GM12878 (cell line): ENCODE measurements at regions not wholly inside any gene's neighbourhood (a gene's known extent, or its start where the extent isn't known, plus 50 kb on each side); places are given as distances from the start of the nearest gene placed in this dataset.

Experiments used
- ATAC-seq: fragments of 200-7000 bp; cut with Tn5 transposase; 3 replicates; pipeline ENCODE4 v1.9.1; 2020; ENCODE audit warnings: mild to moderate bottlenecking, moderate library complexity
- BruUV-seq: library from RNA; stranded (reverse); fragments of 400-500 nt; replicated peaks from 2 replicates; lab custom pipeline; 2021; lab: Mats Ljungman, UMichigan
- CTCF ChIA-PET: fragments of 300-600 bp; sonication (Branson Sonifier 250); formaldehyde crosslinking; extraction: SDS; loops from one replicate; lab custom pipeline; 2021; ENCODE audit warnings: inconsistent platforms; lab: Yijun Ruan, JAX
- POLR2A ChIA-PET: fragments of 350-600 bp; formaldehyde crosslinking; extraction: SDS; loops from one replicate; lab custom pipeline; 2021; ENCODE audit warnings: inconsistent platforms; lab: Charles Lee
- RAD21 ChIA-PET: fragments of 300-600 bp; sonication (Branson Sonifier 250); formaldehyde crosslinking; loops from one replicate; lab custom pipeline; 2023; ENCODE audit warnings: antibody characterized with exemption; ENCODE audit not compliant: unreplicated experiment; lab: Charles Lee
- SMC1A ChIA-PET: fragments of 300-600 bp; sonication (Branson Sonifier 250); formaldehyde crosslinking; loops from one replicate; lab custom pipeline; 2023; ENCODE audit not compliant: unreplicated experiment, uncharacterized antibody; lab: Charles Lee
- DNase-seq: peaks from one replicate; pipeline ENCODE4 v3.0.0-alpha.2; 2011; ENCODE audit warnings: low read depth, low spot score
- FAIRE-seq: peaks from 3 replicates; lab custom pipeline; 2011; peaks lifted over from hg19 to GRCh38; lab: Jason Lieb, UNC
- H2AFZ ChIP-seq: 2 replicates; pipeline ENCODE4 v1.6.0; 2011; ENCODE audit warnings: low read depth, low read length, control low read depth; ENCODE audit not compliant: control insufficient read depth
- H3K27ac ChIP-seq: 2 replicates; pipeline ENCODE4 v1.5.1; 2011; ENCODE audit warnings: control low read depth; ENCODE audit not compliant: control insufficient read depth, insufficient read depth
- H3K27me3 ChIP-seq, 2 experiments: replicated peaks in 1 of 2; 2 replicates each; pipeline versions ENCODE4 v1.6.0 to v1.6.1; 2011; ENCODE audit warnings: low read length in 1 of 2; ENCODE audit not compliant: control insufficient read depth in 2 of 2, insufficient read depth in 2 of 2
- H3K36me3 ChIP-seq, 2 experiments: 2 replicates each; pipeline ENCODE4 v1.5.1; 2011; ENCODE audit warnings: low read length in 1 of 2; ENCODE audit not compliant: control insufficient read depth in 2 of 2, insufficient read depth in 2 of 2
- H3K4me1 ChIP-seq: 2 replicates; pipeline ENCODE4 v1.6.1; 2011; ENCODE audit warnings: mild to moderate bottlenecking, low read length, moderate library complexity, mixed read lengths; ENCODE audit not compliant: control insufficient read depth, insufficient read depth
- H3K4me2 ChIP-seq: 2 replicates; pipeline ENCODE4 v1.6.0; 2011; ENCODE audit warnings: control low read depth; ENCODE audit not compliant: control insufficient read depth, insufficient read depth
- H3K4me3 ChIP-seq: fragments of 200-600 bp; sonication (generic); 2 replicates; pipeline ENCODE4 v1.5.1; 2016
- H3K79me2 ChIP-seq: 2 replicates; pipeline ENCODE4 v1.6.0; 2011; ENCODE audit warnings: low read length; ENCODE audit not compliant: control insufficient read depth, insufficient read depth
- H3K9ac ChIP-seq: 2 replicates; pipeline ENCODE4 v1.8.0; 2011; ENCODE audit warnings: low read length, control low read depth, mixed read lengths; ENCODE audit not compliant: control insufficient read depth, insufficient read depth
- H3K9me3 ChIP-seq: replicated peaks from 3 replicates; pipeline ENCODE4 v1.5.1; 2011; ENCODE audit warnings: mild to moderate bottlenecking, low read length; ENCODE audit not compliant: control insufficient read depth, insufficient read depth
- H4K20me1 ChIP-seq: 2 replicates; pipeline ENCODE4 v1.6.0; 2011; ENCODE audit not compliant: control insufficient read depth, insufficient read depth
- ATF3 ChIP-seq: IDR thresholded peaks from 2 replicates; pipeline ENCODE4 v1.6.1; 2011; ENCODE audit warnings: low read depth, mild to moderate bottlenecking, low read length, moderate library complexity, borderline replicate concordance; ENCODE audit errors: extremely low read depth
- BCL11A ChIP-seq: IDR thresholded peaks from 2 replicates; pipeline ENCODE4 v1.6.1; 2011; ENCODE audit warnings: low read depth, low read length
- BCLAF1 ChIP-seq: fragments of 450-650 bp; IDR thresholded peaks from 2 replicates; pipeline ENCODE4 v1.6.1; 2017; ENCODE audit warnings: antibody characterized with exemption, mild to moderate bottlenecking, moderate library complexity
- CBFB ChIP-seq: IDR thresholded peaks from 2 replicates; pipeline ENCODE4 v1.6.1; 2016; ENCODE audit warnings: antibody characterized with exemption, low read depth
- FOXK2 ChIP-seq: fragments of 450-650 bp; IDR thresholded peaks from 2 replicates; pipeline ENCODE4 v1.6.1; 2017; ENCODE audit warnings: mild to moderate bottlenecking, moderate library complexity
- KAT2A ChIP-seq: conservative IDR thresholded peaks from 2 replicates; pipeline ENCODE4 v1.6.1; 2011; ENCODE audit warnings: low read depth, low read length; ENCODE audit not compliant: control insufficient read depth
- MTA3 ChIP-seq: IDR thresholded peaks from 2 replicates; pipeline ENCODE4 v1.6.1; 2012; ENCODE audit warnings: low read length, inconsistent platforms, borderline replicate concordance
- PML ChIP-seq: IDR thresholded peaks from 2 replicates; pipeline ENCODE4 v1.6.1; 2012; ENCODE audit warnings: low read length, inconsistent platforms
- RELB ChIP-seq: fragments of 450-650 bp; IDR thresholded peaks from 2 replicates; pipeline ENCODE4 v1.6.1; 2017; ENCODE audit warnings: low read depth, mild to moderate bottlenecking, moderate library complexity
- SREBF2 ChIP-seq: IDR thresholded peaks from 2 replicates; pipeline ENCODE4 v1.6.1; 2012; ENCODE audit warnings: mild to moderate bottlenecking, low read length
- SUPT20H ChIP-seq: IDR thresholded peaks from 2 replicates; pipeline ENCODE4 v1.6.1; 2011; ENCODE audit warnings: low read depth, mild to moderate bottlenecking, low read length, moderate library complexity, borderline replicate concordance; ENCODE audit not compliant: control insufficient read depth
- WGBS: methylation state at CpG from one replicate; pipeline ENCODE4 v1.1.6; 2016; ENCODE audit warnings: low lambda C conversion rate; ENCODE audit not compliant: insufficient replicate concordance, insufficient coverage; ENCODE audit errors: missing lambda C conversion rate; 5-methylcytosine and 5-hydroxymethylcytosine counted together
- in situ Hi-C: fragments of 300-500 bp; cut with MboI; formaldehyde crosslinking; loops from 9 replicates; pipeline ENCODE4 v1.14.3; 2018; ENCODE audit warnings: mixed read lengths
- intact Hi-C: fragments of 100-400 bp; cut with micrococcal nuclease; formaldehyde crosslinking; loops from one replicate; pipeline ENCODE4 v1.14.2; 2022; ENCODE audit not compliant: unreplicated experiment

GRCh38 chr12:97363693-97364092 is 98.9 kb upstream of the RMST start:
- Histone ChIP-seq H3K27ac (no peak overlapping the region), H4K20me1 (no peaks in the 10 kb centered on the region), H3K9me3 (no peaks in the 10 kb centered on the region), H3K27me3 (no peaks in the 10 kb centered on the region; a peak in 1 of 4 replicates), H3K4me3 (no peak overlapping the region), H2AFZ (no peak overlapping the region), H3K4me1 (no peaks in the 10 kb centered on the region), H3K36me3 (no peaks in the 10 kb centered on the region), H3K4me2 (no peak overlapping the region), H3K79me2 (no peaks in the 10 kb centered on the region), H3K9ac (no peak overlapping the region)
- in situ Hi-C loops, result no loop called here
- intact Hi-C loops, result no loop called here
- ChIA-PET CTCF (no interaction called here), RAD21 (no interaction called here), POLR2A (no interaction called here), SMC1A (no interaction called here)
- no peak for ATAC-seq
- no peak for FAIRE-seq
- BruUV-seq, result no TSS peak
- TF ChIP-seq FOXK2, result no peak
- TF ChIP-seq SREBF2, result no peak
- no peak for TF ChIP-seq ATF3
- no peak for TF ChIP-seq PML
- TF ChIP-seq KAT2A, result no peak
- TF ChIP-seq BCL11A, result no peak
- TF ChIP-seq CBFB, result no peak
- no peak for TF ChIP-seq SUPT20H
- TF ChIP-seq BCLAF1, result no peak
- no peak for TF ChIP-seq MTA3
- no peak for TF ChIP-seq RELB
- WGBS, result 5% methylated on average over 1 of the region's 1 CpG
- DNase-seq, result no peak
